Activated T-helper 1 cell treated with anti-CD3 and anti-CD28 coated beads, Interleukin-2, amount 50 U/mL, for 16 hours (primary cell): ENCODE measurements at regions not wholly inside any gene's neighbourhood (a gene's known extent, or its start where the extent isn't known, plus 50 kb on each side); places are given as distances from the start of the nearest gene placed in this dataset.

ENCODE experiments used
- DNase-seq, 2 donors: peaks; one replicate each; pipeline ENCODE4 v3.0.0-alpha.2; 2020; ENCODE audit warnings: low read depth in 1 of 2, low spot score in 1 of 2

DNA sequence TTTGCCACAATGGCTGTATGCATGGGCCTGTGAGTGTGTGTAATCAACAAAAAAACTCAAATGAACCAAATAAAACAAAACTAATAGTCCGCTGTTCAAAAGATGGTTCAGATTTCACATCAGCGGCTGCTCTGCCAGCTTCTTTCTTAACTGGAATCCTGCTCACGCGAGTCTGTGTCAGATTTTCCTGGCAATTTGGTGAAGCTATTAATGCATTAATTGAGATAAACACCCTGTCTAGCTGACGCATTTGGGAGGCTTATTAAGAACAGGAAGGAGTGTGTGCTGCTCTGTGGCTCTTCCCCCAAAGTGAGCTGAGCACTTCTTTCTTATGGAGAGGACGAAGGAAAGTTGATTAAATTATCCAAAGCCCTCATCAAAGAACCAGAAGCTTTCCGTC lies 336.6 kb upstream of the MKI67 start:
- no peak for DNase-seq

DNA sequence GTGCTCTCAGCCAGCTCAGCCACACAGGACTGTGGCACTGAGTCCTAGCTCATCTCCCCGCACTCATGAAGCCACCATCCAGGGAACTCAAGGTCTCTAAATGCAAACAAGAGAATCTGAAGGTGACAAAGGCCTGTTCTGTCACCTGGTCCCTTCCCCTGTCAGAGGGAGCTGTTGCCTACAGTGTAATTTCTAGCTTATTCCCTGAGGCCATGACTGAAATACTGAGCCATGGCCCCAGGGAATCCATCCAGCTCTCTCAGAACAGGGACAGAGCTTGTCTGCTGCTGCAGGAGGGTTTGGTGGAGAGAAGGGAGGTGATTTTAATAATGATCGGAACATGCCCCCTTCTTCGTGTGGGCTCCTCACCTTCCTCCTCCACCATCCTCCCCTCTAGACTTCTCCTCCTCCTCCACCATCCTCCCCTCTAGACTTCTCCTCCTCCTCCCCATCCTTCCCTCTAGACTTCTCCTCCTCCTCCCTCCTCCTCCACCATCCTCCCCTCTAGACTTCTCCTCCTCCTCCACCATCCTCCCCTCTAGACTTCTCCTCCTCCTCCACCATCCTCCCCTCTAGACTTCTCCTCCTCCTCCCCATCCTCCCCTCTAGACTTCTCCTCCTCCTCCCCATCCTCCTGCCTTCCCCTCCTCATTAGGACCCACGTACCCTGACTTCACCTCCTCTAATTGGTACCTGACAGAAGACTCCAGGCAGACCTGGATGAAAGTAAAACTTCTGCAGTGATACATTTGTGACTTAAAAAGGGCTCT lies 338.0 kb upstream of the MKI67 start:
- DNase-seq = peak in 1 of 2 donors; percentile 25

DNA sequence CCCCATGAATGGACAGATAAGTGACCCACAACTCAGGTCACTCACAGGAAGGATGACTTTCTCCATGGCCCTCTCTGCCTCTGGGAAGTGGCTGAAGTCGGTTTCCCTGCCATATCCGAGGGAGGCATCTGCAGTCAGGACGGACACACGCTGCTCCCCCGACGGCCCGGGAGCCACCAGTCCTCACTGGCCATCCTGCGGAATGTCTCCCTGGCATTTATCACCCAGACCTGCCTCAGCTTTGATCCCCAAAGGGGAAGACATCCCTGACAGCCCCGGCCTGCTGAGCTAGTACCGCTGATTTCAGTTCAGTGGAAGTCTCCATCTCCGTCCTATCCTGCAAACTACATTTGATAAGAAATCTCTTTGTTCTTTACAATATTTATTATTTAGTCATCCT lies 339.5 kb upstream of the MKI67 start:
- DNase-seq = no peak

DNA sequence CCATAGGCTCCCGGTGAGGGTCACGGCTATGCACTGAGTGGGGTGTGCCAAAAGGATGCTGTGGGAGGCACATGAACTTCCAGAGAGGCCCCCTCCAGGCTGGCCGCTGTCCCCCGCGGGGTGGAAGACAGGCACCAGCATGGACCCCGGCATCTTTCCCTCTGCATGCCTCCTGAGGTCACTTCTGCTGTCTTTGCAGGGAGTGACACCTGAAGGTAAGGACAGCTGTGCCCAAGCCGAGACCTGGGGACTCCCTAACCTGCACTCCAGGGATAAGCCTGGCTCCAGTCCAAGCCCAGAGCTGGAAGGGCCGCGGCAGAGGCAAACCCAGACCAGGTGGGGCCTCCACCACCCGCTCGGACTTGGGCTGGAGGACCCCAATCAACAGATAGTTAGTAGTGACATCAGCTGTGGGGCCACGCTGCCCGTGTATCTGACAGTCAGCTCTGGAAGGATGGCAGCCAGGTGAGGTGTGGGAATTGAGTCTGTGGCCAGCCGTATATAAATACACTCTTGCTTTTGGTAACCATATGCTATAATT lies 340.7 kb upstream of the MKI67 start:
- DNase-seq = no peak

DNA sequence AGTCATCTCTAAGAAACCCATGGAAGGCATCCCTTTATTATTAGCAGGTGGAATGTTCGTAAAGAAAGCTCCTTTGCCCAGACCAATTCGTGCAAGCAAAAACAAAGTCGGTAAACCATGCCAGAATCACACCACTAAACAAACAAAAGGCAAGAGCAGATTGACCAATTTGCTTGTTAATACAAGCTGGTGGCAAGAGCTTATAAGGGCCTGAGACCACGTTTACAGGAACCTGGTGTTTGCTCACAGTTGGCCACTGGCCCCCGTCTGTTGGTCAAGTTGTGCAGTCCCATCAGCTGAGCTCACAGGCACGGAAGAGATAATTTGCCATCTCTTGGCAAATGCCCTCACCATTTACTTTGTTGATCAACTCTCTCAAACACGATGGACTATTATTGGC lies 342.2 kb upstream of the MKI67 start:
- DNase-seq = no peak

DNA sequence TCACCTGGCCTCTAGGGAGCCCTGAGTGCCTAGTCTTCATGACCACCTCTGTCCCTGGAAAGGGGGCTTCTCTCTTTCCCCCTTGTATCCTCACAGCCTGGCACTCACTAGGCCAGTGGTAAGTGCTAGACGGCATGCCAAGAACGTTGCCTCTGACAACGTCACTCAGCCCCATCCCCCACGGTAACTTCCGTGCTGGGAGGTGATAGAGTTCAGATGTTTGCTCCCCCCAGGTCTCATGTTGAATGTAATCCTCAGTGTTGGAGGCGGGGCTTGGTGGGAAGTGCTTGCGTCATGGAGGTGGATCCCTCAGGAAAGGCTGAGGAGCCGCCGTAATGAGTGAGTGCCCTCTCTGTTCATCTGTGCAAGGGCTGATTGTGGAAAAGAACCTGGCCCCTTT lies 343.3 kb upstream of the MKI67 start:
- DNase-seq = no peak

DNA sequence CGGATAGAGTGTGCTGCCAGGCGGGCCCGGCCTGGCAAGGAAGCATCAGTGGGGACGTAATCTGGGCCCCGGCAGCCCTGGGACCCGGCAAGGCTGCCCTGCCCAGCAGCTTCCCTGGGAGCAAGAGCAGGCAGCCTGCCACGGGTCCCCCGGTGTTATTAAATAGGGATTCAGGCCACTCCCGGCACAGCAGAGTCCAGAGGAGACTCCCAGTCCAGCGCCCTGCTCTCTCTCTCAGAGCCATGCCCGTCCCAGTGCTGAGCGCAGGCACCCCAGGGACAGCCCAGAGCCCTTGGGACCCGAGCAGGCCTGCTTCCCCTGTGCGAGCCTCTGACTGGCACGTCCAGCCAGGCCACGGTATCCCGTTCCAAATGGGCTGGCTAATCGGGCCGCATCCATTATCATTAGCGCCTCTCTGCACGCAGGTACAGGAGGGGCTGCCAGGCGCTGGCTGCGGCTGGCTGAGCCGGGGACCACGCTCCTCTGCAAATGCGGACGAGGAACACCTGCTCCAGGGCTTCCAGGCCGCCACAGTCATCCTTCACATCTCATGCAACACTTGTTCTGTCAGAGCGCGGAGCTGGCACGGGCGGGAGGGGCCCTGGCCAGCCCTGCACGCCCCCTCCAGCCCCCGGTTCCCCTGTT lies 344.2 kb upstream of the MKI67 start:
- no peak for DNase-seq

DNA sequence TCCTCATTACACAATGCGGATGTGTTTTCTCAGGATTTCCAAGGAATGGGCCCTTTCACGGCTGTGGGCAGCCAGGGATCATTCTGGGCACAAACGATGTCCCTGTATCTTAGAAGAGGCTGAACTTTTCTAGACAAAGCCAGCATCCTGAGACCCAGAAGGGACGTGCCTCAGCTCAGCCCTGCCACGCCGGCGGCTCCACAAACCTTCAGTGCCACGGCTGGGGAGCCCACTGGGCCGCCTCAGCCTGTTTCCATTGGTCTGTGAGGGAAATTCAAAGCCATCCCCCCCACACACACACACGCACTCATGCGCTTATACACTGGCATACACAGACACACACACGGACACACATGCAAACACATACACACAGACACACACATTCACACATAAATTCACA lies 344.9 kb upstream of the MKI67 start:
- no peak for DNase-seq

DNA sequence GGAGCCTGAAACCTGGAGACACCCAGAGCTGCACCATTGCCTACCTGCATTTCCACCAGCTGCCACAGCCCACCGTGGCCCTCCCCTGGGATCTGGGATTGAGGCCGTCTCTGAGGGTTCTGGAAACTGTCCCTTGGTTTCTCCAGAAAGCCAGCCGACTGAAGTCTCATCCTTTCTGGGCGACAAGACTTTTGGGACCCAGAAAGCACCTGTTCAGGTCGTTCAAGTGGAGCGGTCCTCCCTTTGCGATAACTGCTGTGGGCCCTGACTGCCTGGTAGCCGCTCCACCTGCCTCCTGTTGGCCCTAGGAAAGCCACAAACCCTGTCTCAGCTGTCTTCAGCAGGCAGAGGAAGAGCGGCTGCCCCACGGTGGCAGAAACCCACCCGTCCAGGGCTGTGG lies 346.0 kb upstream of the MKI67 start:
- DNase-seq = no peak

DNA sequence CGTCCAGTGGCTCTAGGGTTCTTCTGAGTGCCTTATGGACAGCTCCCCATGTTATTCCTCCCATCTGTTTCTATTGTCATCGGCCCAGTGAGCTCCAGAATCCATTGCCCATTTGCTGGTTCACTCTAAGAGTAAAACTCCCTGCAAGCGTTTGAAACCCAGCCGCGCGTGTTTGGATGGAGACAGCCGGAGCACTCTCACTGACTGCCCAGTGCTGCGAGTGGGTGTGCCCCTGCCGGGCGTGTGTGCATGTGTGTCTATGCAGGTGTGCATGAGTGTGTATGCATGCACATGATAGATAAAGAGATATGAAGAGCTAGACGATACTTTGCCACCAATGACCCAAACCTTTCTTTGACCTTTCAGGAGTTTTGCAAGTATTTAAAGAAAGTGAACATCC lies 347.2 kb upstream of the MKI67 start:
- no peak for DNase-seq

DNA sequence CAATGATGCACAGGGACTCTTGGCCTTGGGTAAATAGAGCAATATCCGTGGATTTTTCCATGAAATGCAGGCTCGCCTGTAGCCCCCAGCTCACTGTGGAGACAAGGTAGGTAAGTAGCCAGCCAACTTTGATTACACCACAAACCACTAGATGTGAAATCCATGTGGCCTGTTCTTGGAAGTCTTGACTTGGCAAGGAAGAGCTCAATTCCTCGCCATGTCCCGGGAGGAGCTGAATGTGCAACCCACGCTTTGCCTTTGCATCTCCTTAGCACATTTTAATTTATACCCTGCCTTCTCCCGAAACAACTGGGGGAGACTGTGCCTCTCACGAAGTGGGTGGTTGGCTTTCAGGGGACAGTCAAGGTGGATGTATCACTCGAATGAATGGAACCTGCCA lies 347.7 kb upstream of the MKI67 start:
- DNase-seq = no peak

DNA sequence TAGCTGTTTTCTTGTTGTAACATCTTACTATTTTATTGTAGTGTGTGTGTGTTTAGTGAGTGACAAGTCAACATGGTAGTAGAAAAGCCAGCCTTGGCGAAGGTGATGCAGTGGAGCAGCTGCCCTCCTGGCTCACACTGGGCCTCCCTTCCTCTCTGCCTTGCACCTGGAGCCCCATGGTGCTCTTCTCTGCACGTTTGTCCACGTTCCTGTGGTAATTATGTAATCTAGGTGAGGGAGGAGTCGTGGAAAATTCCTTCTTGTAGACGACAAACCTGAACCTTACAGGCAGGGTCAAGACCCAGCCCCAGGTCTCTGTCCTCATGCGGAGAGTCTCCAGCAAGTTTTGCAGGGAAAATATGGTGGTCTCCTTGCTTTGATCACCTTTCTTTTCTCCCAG lies 348.3 kb upstream of the MKI67 start:
- no peak for DNase-seq

DNA sequence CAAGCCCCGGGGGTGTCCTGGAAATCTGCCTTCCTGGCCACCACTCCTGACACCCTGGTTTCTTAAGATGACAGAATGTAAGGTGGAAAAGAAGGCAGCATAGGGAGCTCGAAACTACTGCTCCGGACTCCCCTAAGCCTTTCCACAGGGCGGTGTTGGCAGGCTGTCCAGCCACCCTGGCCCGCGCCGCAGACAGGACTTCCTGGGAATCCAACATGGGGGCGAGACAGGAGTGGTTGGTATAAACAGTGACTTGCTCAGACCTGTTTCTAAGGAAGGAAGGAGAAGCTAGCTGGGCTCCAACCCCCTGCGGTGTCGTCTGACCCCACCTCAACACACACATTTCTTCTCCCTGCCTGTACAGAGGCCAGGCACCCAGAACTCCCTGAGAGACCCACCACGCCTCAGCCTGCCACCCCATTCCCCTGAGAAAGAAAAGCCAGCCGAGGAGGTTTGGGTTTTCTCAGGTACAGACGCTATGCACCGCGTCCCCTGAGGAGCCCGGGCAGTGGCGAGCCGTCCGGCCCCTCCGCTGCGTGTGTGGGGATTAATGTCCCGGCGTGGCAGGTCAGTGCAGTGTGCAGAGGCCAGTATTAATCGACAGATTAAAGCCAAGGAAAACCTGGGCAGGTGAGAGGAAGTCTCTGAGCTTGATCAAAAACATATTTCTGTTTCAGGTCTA lies 349.6 kb upstream of the MKI67 start:
- no peak for DNase-seq

DNA sequence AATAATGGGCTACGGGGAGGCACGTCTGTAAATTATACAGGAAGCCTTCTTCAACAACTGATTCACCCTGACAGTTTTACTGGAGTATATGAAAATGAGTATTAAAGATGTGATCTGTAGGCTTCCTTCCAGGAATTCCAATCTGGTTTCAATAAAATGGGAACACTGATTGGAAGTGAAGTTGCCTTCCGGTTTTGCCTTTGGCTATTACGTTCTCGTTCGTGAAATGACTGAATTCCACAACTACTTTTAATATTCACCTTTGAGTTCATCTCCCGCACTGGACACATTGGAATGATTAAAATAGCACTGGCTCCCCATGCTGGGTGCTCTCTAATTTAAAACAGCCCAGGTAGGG lies 350.1 kb upstream of the MKI67 start:
- DNase-seq = no peak

DNA sequence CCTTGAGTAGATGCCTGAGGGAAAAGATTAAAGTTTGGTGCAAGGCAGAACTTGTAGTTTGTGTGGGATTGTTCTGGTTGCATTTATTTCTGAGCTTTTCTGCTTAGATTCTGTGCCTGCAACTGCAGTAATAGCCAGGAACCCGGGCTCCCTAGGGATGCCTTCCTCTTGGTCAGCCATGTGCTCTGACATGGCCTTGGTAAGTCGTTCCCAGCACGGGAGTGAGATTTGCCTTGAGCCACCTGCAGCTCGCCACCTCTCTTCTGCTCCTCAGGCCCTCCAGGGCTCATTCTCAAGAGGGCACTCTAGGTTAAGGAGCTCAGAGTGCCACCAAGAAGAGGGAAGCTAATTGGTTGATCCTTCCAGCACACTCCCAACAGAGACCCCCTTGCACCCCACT lies 350.6 kb upstream of the MKI67 start:
- DNase-seq = no peak

DNA sequence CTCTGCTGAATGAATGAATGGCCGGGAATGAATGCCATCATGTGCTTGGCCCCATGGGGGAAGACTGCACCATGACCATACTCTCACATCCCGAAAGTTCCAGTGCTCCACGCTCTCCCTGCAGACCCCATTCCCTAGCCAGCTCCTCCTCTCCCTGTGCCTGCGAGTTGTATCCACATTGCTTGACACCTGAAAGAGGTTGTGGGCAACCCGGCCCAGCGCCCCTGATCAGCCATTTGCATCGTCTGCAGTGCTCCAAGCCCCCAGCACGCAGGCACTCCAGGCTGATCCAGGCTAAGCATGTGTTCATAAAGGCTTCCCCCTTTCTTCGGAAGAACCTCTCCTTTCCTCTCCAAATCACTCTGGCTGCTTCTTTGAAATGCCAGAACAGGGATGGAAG lies 354.4 kb upstream of the MKI67 start:
- no peak for DNase-seq

DNA sequence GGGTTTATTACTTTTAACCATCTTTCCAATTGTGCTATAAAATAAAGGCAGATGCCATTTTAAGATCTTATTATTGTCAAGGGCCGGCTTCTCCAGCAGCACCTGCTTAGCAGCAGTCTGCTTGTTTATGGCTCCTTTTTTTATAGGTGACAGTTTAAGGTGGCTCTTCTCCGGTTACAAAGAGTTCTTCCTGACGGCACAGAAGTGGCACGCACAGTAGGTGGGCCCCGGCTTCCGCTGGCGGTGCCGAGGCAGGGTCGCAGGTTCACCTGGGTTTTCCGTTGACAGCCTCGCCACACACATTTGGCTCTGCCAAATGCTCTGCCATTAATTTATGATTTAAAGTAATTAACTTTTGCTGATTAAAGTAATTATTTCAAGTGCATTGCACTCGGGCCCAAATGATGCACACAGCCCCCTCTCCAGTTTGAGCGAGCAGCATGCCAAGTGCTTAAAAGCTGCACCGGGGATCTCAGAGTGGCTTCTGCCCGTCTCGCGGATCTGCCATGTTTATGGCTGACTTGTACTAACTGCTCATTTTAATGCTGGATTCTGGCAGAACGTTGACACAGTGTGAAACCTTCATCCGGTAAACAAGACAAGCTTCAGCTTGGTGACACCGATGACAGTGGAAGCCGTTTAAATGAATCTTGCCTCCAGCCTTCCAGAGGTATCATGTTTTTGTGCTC lies 355.1 kb upstream of the MKI67 start:
- DNase-seq = no peak

DNA sequence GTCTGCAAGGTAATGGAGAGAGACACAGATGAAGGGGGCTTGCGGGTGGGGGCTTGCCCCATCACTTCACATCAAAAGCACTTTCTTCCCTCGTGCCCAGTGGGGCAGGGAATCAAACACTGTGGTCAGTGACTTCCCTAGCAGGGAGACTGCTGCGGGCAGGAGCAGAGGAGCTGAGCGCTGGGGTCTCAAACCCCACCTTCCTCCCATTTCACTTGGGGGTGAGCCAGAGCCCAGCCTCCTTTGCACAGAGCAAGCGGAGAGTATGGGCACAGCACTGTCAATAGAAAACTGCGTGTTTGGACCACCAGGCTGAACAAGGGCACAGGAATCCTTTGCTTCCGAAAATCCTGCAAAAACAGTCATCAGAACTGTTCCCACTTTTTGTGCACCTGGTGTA lies 355.8 kb upstream of the MKI67 start:
- DNase-seq = no peak

DNA sequence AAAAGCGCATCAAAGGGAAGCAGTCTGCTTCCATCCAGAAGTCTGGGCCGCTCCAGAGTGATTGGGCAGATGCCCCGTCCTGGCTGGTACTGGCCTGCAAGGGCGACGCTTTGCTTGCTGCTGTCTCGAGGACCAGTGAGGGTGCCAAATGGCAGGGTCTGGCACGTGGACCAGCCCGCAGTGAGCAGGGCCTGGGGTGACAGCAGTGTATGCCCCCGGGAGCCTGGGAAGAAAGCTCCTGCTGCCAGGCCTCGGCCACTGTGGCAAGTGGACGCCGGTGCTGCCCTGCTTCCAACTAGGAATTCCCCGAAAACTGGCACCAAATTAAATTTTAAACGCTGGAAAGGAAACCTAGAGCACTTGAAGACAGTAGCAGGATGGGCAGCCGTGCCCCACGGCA lies 357.0 kb upstream of the MKI67 start:
- no peak for DNase-seq

DNA sequence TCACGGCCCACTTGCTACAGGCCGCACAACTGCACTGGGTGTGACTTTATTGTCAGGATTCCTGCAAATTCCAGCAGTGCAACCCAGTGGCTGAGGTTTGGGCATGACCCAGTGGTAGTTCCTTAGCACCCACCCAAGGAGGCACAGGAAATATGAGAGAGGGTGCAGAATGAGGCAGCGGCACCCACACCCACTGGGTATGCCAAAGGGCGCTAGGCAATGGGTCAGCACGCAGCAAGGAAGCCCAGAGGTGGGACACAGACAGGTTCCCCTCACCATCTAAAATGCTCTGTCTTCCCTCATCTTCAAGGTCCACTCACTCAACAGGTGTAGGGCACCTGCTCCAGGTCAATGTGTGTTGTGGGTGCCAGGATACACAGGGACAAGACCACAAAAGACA lies 357.8 kb upstream of the MKI67 start:
- no peak for DNase-seq

DNA sequence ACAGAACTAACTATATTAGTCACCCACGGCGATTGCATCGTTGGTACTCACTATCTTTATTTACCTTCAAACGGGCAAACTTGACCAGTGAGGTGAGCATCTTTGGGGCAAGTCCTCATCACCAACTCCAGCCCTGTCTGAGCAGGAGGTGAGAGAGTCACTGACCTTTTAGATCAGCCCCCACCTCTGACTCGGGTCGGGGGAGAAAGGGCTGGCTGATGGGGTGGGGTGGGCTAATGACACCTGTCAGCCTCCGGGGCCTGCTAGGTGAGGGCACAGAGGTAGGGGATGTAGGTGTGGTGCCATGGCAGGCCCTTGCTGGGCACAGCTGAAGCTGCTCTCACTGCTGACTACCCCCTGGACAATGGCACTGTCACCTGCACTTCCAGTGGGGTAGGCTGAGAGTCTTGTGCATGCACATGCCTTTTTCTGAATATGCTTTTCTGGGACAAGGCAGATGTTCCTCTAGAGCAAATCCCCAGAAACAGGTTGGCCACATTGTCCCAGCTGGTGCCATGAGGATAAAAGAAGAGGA lies 359.5 kb upstream of the MKI67 start:
- DNase-seq = no peak

DNA sequence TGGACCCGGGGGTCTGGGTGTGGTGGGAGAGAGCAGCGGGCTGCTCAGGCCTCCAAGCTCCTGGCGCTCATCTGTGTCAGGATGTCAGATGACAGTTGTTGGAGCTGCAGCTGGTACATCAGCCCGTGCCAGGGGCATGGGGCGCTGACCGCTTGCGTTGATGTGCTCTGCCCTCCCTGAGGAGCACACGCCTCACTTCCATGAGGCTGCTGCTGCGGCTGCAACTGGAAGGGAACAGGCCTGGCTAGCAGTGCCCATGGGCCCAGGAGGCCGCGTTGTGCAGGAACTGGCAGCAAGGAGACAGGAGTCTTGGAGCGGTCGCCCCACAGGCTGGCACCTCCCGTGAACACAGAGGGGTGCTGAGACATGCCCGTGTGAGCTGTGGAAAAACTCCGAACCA lies 361.3 kb upstream of the MKI67 start:
- DNase-seq = no peak
